GM10248 (cell line): ENCODE measurements at regions not wholly inside any gene's neighbourhood (a gene's known extent, or its start where the extent isn't known, plus 50 kb on each side); places are given as distances from the start of the nearest gene placed in this dataset.

Experiments
- CTCF ChIA-PET: fragments of 300-600 bp; sonication (Branson Sonifier 250); formaldehyde crosslinking; extraction: SDS; loops from one replicate; lab custom pipeline; 2021; ENCODE audit warnings: antibody characterized with exemption; lab: Yijun Ruan, JAX
- POLR2A ChIA-PET: fragments of 350-650 bp; sonication (Branson Sonifier 250); formaldehyde crosslinking; extraction: SDS; loops from one replicate; lab custom pipeline; 2020; ENCODE audit warnings: antibody characterized with exemption; lab: Yijun Ruan, JAX
- DNase-seq: peaks from one replicate; pipeline ENCODE4 v3.0.0; 2012; ENCODE audit errors: extremely low spot score
- TF ChIP-seq, protein P1 (sequence below): IDR thresholded peaks from 2 replicates; pipeline ENCODE4 v1.5.1; 2012; ENCODE audit warnings: mild to moderate bottlenecking, low read depth; ENCODE audit errors: extremely low read depth, missing control alignments, control extremely low read depth

GRCh38 chr1:208520438-208521099, 276.4 kb upstream of the PLXNA2 start:
- POLR2A ChIA-PET: no interaction called here
- DNase-seq: no peak
- CTCF ChIA-PET: no interaction called here
- TF ChIP-seq, protein P1, sequence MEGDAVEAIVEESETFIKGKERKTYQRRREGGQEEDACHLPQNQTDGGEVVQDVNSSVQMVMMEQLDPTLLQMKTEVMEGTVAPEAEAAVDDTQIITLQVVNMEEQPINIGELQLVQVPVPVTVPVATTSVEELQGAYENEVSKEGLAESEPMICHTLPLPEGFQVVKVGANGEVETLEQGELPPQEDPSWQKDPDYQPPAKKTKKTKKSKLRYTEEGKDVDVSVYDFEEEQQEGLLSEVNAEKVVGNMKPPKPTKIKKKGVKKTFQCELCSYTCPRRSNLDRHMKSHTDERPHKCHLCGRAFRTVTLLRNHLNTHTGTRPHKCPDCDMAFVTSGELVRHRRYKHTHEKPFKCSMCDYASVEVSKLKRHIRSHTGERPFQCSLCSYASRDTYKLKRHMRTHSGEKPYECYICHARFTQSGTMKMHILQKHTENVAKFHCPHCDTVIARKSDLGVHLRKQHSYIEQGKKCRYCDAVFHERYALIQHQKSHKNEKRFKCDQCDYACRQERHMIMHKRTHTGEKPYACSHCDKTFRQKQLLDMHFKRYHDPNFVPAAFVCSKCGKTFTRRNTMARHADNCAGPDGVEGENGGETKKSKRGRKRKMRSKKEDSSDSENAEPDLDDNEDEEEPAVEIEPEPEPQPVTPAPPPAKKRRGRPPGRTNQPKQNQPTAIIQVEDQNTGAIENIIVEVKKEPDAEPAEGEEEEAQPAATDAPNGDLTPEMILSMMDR: no peak

DNA sequence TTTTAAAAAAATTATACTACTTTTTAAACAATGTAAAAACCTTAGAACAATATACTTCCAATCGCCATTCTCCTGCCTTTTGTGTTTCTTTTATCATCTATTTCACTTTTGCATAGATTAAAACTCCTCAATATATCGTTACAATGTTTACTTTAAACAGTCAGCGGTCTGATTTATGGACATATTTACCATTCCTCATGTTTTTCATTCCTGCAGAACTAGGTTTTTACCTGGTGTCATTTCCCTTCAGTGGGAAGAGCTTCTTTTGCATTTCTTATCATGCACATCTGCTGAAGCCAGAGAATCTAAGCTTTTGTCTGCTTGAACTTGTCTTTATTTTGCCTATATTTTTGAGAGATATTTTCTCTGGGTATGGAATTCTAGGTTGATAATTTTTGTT, 277.4 kb upstream of the PLXNA2 start:
- CTCF ChIA-PET: no interaction called here
- TF ChIP-seq, protein P1: no peak
- DNase-seq: no peak
- POLR2A ChIA-PET: no interaction called here

GRCh38 chr1:208523007-208523406, 278.8 kb upstream of the PLXNA2 start:
- CTCF ChIA-PET: no interaction called here
- TF ChIP-seq, protein P1: no peak
- POLR2A ChIA-PET: no interaction called here
- DNase-seq: no peak

GRCh38 chr1:208524376-208524775, 280.2 kb upstream of the PLXNA2 start:
- TF ChIP-seq, protein P1: no peak
- DNase-seq: no peak
- CTCF ChIA-PET: no interaction called here
- POLR2A ChIA-PET: no interaction called here

GRCh38 chr1:208524925-208525324, 280.7 kb upstream of the PLXNA2 start:
- TF ChIP-seq, protein P1: no peak
- CTCF ChIA-PET: no interaction called here
- DNase-seq: no peak
- POLR2A ChIA-PET: no interaction called here

GRCh38 chr1:208525417-208525816, 281.2 kb upstream of the PLXNA2 start:
- ChIA-PET CTCF (no interaction called here), POLR2A (no interaction called here)
- DNase-seq: no peak
- TF ChIP-seq, protein P1: no peak
